HL-60/S4 treated with phorbol 12-myristate 13-acetate at 8.2 ng/mL for 4 days and 3 days (cell line): ENCODE measurements at regions not wholly inside any gene's neighbourhood (a gene's known extent, or its start where the extent isn't known, plus 50 kb on each side); places are given as distances from the start of the nearest gene placed in this dataset.

ENCODE experiments used
- in situ Hi-C: fragments of 300-500 bp; cut with MboI; formaldehyde crosslinking; loops from 2 replicates; pipeline ENCODE4 v1.15.0; 2022; ENCODE audit warnings: low sequenced_read_pairs

DNA sequence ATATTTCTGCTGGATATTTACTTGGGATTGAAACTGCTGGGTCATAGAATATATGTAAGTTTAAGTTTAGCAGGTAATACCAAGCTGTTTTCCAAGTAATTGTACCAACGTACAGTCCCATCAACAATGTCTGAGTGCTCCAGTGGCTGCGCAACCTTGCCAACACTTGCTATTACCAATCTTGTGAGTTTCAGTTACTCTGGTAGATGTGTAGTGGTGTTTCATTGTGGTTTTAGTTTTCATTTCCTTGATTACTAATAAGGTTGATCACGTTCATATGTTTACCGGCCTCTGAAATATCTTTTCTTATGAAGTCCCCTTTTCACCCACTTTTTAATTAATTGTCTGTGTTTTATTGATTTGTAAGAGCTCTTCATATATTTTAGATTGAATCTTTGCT is 370.6 kb upstream of the CADM1 start:
- in situ Hi-C loops: loop anchor here (25.0 kb wide), 1 partner anchor 538 kb away; no protein-coding TSS in a partner anchor

- in situ Hi-C loops: no loop called here
Observed at GRCh38 chr11:115873813-115874212, 369.6 kb upstream of the CADM1 start.

- in situ Hi-C loops: no loop called here
Observed at GRCh38 chr11:115872416-115872815, 368.2 kb upstream of the CADM1 start.

DNA sequence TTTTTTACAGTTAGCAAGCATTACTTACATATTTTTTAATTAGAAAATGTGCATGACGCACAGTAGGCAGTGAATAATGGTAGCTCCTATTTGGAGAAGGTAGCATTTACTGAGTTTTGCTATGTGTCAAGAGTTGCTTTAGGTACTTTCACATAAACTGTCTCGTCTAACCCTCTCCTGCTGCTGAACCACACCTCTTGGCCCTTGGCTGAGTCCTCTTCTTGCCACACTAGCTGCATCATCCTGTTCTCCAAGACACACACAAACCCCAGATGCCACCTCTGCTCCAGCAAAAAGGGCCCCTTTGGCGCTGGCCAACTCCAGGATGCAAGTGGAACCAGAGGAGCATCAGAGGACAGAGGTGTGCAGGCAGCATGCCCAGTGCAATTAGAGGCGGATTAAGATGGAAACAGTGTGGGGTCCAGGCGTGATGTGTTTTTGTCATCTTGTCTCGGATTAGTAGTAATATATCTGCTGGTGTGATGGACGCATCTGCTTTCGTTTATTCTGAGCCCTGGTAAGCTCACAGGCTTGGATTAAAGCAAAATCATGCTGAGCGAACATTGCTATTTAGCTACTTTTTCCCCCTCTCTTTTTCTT is 367.0 kb upstream of the CADM1 start:
- in situ Hi-C loops: no loop called here

GRCh38 chr11:115869780-115870431 is 365.7 kb upstream of the CADM1 start:
- in situ Hi-C loops: no loop called here

GRCh38 chr11:115869131-115869530 is 364.9 kb upstream of the CADM1 start:
- in situ Hi-C loops: no loop called here

- in situ Hi-C loops: no loop called here
Observed at GRCh38 chr11:115860246-115860645, 356.0 kb upstream of the CADM1 start.

DNA sequence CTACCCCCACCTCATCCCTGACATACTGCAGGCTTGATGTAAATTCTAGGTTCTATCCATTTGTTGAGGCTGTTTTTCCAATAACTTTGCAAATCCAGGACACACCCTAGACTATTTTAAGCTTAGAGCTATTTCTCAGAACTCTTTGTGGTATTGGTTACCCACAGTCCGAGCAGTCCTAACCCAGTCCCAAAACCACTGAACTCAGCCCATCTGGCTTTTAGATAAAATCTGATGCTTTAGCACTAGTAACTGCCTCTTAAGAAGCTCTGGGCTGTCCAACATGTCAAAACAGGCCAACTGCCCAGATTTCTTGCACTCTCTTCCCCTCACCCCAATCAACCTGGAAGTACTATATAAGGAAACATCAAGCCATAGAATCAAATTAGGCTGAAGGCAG is 344.4 kb upstream of the CADM1 start:
- in situ Hi-C loops: no loop called here

DNA sequence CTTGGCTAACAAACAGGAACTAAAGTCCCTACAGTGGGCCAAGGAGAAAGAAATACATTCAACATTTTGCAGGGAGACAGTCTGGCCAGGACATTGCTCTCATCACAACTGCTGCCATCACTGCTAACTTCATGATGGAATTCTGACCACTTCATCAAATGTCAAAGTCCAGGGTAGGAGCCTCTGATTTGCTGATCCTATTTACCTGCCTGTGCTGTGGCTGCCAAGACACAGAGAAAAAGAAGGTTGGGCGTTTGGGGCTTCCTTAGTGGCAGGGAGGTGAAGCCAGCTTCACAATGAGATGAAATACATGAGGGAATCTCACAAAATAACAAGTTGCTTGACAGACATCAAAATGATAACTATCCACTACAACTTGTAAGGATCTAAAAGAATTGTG is 343.9 kb upstream of the CADM1 start:
- in situ Hi-C loops: no loop called here

DNA sequence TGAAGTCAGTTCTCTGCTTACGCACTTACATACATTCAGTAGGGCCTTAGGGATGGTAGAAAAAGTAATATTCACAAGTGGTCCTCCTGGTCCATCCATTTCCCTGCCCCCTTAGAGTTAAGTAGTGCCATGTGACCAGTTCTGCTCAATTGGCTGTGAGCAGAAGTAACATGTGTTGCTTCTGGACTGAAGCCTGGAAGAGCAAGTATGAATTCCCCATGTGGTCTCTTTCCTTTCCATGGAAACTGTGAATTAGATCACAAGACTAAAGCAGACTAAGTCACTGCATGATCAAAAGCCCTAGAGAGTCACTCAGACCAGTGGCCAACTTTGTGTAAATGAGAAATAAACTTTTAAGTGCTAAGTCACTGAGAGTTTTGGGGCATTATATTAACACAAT is 341.7 kb upstream of the CADM1 start:
- in situ Hi-C loops: no loop called here

- in situ Hi-C loops: no loop called here
Observed at GRCh38 chr11:115843685-115844084, 339.5 kb upstream of the CADM1 start.

DNA sequence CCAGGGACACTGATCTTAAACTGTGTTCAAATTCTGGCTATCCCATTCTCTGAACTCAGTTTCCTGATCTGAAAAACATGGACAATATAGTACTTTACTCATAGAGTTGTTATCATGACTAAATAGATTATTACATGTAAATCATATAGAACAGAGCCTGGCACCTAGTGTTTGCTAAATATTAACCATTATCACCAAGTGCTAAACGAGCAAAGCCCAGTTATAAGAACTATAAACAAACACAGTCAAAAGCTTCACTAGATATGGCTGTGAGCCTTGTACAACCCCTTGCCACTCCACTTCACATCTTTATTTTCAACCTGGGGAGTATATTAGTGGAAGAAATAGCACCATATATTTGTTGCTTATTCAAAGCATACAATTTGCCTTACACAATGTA is 338.9 kb upstream of the CADM1 start:
- in situ Hi-C loops: no loop called here

- in situ Hi-C loops: no loop called here
Observed at GRCh38 chr11:115820026-115820425, 315.8 kb upstream of the CADM1 start.

DNA sequence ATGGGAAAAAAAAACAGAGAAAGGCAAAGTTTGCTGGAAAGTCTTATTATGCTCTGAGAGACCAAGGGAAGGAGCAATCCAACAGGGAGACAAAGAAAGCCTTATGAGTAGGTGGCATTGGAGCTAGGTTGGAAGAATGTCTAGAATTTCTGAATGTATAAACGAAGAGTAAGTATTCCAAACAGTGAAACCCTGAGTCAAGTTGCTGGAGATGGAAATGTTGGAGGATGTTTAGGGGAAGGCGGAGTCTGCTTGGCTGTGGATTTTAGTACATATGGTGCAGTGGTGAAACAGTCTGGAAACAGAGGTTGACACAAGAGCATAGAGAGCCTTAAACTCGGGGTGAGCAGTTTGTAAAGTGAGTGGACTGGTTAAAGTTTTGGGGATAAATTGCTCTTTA is 314.8 kb upstream of the CADM1 start:
- in situ Hi-C loops: no loop called here

GRCh38 chr11:115817844-115818468 is 313.7 kb upstream of the CADM1 start:
- in situ Hi-C loops: no loop called here

GRCh38 chr11:115808351-115808940 is 304.2 kb upstream of the CADM1 start:
- in situ Hi-C loops: no loop called here

- in situ Hi-C loops: no loop called here
Observed at GRCh38 chr11:115806056-115806455, 301.8 kb upstream of the CADM1 start.

DNA sequence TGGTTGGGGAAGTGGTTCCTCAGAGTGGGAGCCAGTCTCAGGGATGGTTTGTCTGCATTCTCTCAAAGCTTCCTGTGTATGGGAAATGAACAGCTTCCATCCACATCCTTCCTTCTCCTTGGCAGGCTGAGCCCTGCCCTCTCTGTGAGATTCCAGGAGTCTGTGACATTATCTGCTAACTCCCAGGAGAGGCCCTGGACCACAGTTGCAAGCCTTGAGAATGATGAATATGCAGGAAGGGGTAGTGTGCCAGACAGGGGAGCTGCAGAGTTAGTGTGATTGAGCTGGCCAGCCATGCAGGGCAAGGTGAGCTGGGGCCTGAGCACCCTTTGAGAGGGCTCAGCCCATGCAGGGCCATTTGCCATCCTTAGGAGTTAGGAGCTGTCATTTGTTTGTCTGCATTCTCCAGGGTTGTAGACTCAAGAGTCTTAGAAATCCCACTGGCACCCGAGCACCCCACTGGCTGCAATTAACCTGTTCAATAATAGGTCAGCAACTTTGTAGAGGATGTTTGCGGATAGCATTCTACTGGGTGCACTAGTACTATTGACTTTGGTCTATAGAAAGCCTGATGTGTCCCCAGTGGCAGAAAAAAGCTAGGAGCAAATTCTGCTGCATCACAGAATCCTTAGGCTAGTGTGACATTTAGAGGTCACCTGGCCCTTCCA is 299.0 kb upstream of the CADM1 start:
- in situ Hi-C loops: no loop called here

- in situ Hi-C loops: no loop called here
Observed at GRCh38 chr11:115802641-115803040, 298.4 kb upstream of the CADM1 start.

DNA sequence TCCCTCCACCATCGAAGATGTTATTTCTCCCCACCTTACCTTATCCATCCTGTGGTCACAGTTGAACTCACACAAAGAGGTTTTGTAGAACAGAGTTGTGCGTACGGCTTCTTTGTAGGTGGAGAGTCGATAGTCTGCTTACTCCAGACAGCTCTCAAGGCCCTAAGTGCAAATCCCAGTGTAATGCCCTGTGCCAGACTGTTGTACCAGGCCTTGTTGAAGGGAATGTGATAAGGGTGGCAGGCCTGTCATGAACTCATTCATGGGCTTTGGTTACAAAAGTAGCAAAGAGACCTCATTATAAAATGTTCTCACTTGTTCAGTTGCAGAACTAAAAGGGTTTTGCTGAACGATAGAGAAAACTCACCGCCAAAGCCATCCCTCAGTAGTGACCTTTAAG is 288.7 kb upstream of the CADM1 start:
- in situ Hi-C loops: no loop called here

DNA sequence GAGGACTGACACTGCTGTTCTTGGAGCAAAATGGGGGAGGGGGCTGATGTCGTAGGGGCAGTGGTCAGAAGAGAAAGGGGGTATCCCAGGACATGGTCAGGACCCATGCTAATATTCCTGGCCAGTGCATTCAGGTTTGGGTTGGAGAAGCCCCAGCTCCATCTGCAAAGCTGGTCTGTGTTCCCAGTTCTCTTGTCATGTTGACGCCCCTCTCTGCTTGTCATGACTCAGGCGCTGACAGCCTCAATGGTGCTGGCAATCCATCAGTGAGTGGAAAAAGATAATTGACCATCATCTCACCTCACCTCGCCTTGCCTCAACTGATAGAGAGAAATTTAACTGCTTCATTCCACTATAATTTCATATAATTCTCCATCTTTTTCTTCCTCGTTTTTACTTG is 283.1 kb upstream of the CADM1 start:
- in situ Hi-C loops: no loop called here
